ENCODE measurements at regions not wholly inside any gene's neighbourhood (a gene's known extent, or its start where the extent isn't known, plus 50 kb on each side); places are given as distances from the start of the nearest gene placed in this dataset.

- TF ChIP-seq CTCF (IDR thresholded peaks at IDR 0.05) (no peak), POLR2A (IDR thresholded peaks at IDR 0.05) (no peak)
Measured at GRCh38 chr7:119688831-119689230, 584.1 kb upstream of the KCND2 start.

All from heart left ventricle (tissue), 13 donors.